GM12801 (cell line): ENCODE measurements at regions not wholly inside any gene's neighbourhood (a gene's known extent, or its start where the extent isn't known, plus 50 kb on each side); places are given as distances from the start of the nearest gene placed in this dataset.

ENCODE experiments used
- CTCF ChIP-seq: IDR thresholded peaks from one replicate; pipeline ENCODE4 v1.5.1; 2011; ENCODE audit warnings: control low read depth; ENCODE audit not compliant: insufficient read length; ENCODE audit errors: extremely low read depth

- no peak for TF ChIP-seq CTCF
Measured at GRCh38 chr2:34349527-34349926, 750.4 kb upstream of the FAM98A start.

- no peak for TF ChIP-seq CTCF
Measured at GRCh38 chr2:34345030-34345429, 745.9 kb upstream of the FAM98A start.

GRCh38 chr2:34340307-34340706 lies 741.2 kb upstream of the FAM98A start:
- no peak for TF ChIP-seq CTCF

GRCh38 chr2:34337735-34338134 lies 738.6 kb upstream of the FAM98A start:
- TF ChIP-seq CTCF = no peak

GRCh38 chr2:34332813-34333212 lies 733.7 kb upstream of the FAM98A start:
- no peak for TF ChIP-seq CTCF

- no peak for TF ChIP-seq CTCF
Measured at GRCh38 chr2:34320056-34320455, 721.0 kb upstream of the FAM98A start.

- no peak for TF ChIP-seq CTCF
Measured at GRCh38 chr2:34317797-34318196, 718.7 kb upstream of the FAM98A start.

GRCh38 chr2:34316788-34317187 lies 717.7 kb upstream of the FAM98A start:
- no peak for TF ChIP-seq CTCF
